ENCODE measurements at regions not wholly inside any gene's neighbourhood (a gene's known extent, or its start where the extent isn't known, plus 50 kb on each side); places are given as distances from the start of the nearest gene placed in this dataset.

GRCh38 chr15:92525758-92526245, 129.8 kb downstream of the FAM174B start:
- H3K9me3 ChIP-seq (ENCODE audit: control insufficient read depth in 3 of 3, low read length in 3 of 3) = no peaks in the 10 kb centered on the region
- no peak overlapping the region for H3K4me3 ChIP-seq (ENCODE audit: low read length in 3 of 3)
- H3K9ac ChIP-seq (ENCODE audit: low read depth in 1 of 3, low read length in 3 of 3) = peak overlapping the region in 1 of 3 donors; percentile 23
- H3K36me3 ChIP-seq (ENCODE audit: control insufficient read depth in 3 of 3, insufficient read depth in 3 of 3, low read length in 3 of 3) = no peaks in the 10 kb centered on the region
- no peaks in the 10 kb centered on the region for H3K27me3 ChIP-seq (ENCODE audit: control insufficient read depth in 3 of 3, insufficient read depth in 3 of 3, low read length in 3 of 3)
- H3K4me1 ChIP-seq (ENCODE audit: control insufficient read depth in 3 of 3, insufficient read depth in 3 of 3, low read length in 3 of 3) = peaks cover 10 to 31% (median 18%) of the 10 kb centered on the region in 3 donors
- peak overlapping the region; percentile 47 for H3K27ac ChIP-seq (ENCODE audit: low read depth, low read length)

GRCh38 chr15:92524874-92525565, 130.6 kb downstream of the FAM174B start:
- H3K27me3 ChIP-seq (ENCODE audit: control insufficient read depth in 3 of 3, insufficient read depth in 3 of 3, low read length in 3 of 3) = no peaks in the 10 kb centered on the region
- peak overlapping the region in 1 of 3 donors; percentile 23 for H3K9ac ChIP-seq (ENCODE audit: low read depth in 1 of 3, low read length in 3 of 3)
- no peaks in the 10 kb centered on the region for H3K9me3 ChIP-seq (ENCODE audit: control insufficient read depth in 3 of 3, low read length in 3 of 3)
- H3K4me1 ChIP-seq (ENCODE audit: control insufficient read depth in 3 of 3, insufficient read depth in 3 of 3, low read length in 3 of 3) = peaks cover 10 to 31% (median 18%) of the 10 kb centered on the region in 3 donors
- peak overlapping the region; percentile 47 for H3K27ac ChIP-seq (ENCODE audit: low read depth, low read length)
- H3K36me3 ChIP-seq (ENCODE audit: control insufficient read depth in 3 of 3, insufficient read depth in 3 of 3, low read length in 3 of 3) = no peaks in the 10 kb centered on the region
- H3K4me3 ChIP-seq (ENCODE audit: low read length in 3 of 3) = peak overlapping the region in 1 of 3 donors; percentile 8

GRCh38 chr15:92524161-92524560, 130.5 kb downstream of the ST8SIA2 start:
- Histone ChIP-seq H3K27me3 (ENCODE audit: control insufficient read depth in 3 of 3, insufficient read depth in 3 of 3, low read length in 3 of 3) (no peaks in the 10 kb centered on the region), H3K27ac (ENCODE audit: low read depth, low read length) (no peak overlapping the region), H3K9me3 (ENCODE audit: control insufficient read depth in 3 of 3, low read length in 3 of 3) (no peaks in the 10 kb centered on the region)

GRCh38 chr15:92523176-92523575, 129.5 kb downstream of the ST8SIA2 start:
- Histone ChIP-seq H3K9me3 (ENCODE audit: control insufficient read depth in 3 of 3, low read length in 3 of 3) (no peaks in the 10 kb centered on the region), H3K9ac (ENCODE audit: low read depth in 1 of 3, low read length in 3 of 3) (no peak overlapping the region)

More at GRCh38 chr15:92524161-92524560, 130.5 kb downstream of the ST8SIA2 start:
- Histone ChIP-seq H3K9ac (ENCODE audit: low read depth in 1 of 3, low read length in 3 of 3) (no peak overlapping the region), H3K4me1 (ENCODE audit: control insufficient read depth in 3 of 3, insufficient read depth in 3 of 3, low read length in 3 of 3) (peaks cover 10 to 31% (median 18%) of the 10 kb centered on the region in 3 donors), H3K4me3 (ENCODE audit: low read length in 3 of 3) (no peak overlapping the region), H3K36me3 (ENCODE audit: control insufficient read depth in 3 of 3, insufficient read depth in 3 of 3, low read length in 3 of 3) (no peaks in the 10 kb centered on the region)

GRCh38 chr15:92521624-92522008, 127.9 kb downstream of the ST8SIA2 start:
- Histone ChIP-seq H3K36me3 (ENCODE audit: control insufficient read depth in 3 of 3, insufficient read depth in 3 of 3, low read length in 3 of 3) (no peaks in the 10 kb centered on the region), H3K9ac (ENCODE audit: low read depth in 1 of 3, low read length in 3 of 3) (no peak overlapping the region), H3K27ac (ENCODE audit: low read depth, low read length) (no peak overlapping the region)

More at GRCh38 chr15:92523176-92523575, 129.5 kb downstream of the ST8SIA2 start:
- H3K27me3 ChIP-seq (ENCODE audit: control insufficient read depth in 3 of 3, insufficient read depth in 3 of 3, low read length in 3 of 3) = no peaks in the 10 kb centered on the region
- no peak overlapping the region for H3K4me3 ChIP-seq (ENCODE audit: low read length in 3 of 3)
- no peak overlapping the region for H3K27ac ChIP-seq (ENCODE audit: low read depth, low read length)
- no peaks in the 10 kb centered on the region for H3K36me3 ChIP-seq (ENCODE audit: control insufficient read depth in 3 of 3, insufficient read depth in 3 of 3, low read length in 3 of 3)
- H3K4me1 ChIP-seq (ENCODE audit: control insufficient read depth in 3 of 3, insufficient read depth in 3 of 3, low read length in 3 of 3) = peaks cover 10 to 31% (median 18%) of the 10 kb centered on the region in 3 donors

GRCh38 chr15:92520914-92521623, 127.4 kb downstream of the ST8SIA2 start:
- H3K27me3 ChIP-seq (ENCODE audit: control insufficient read depth in 3 of 3, insufficient read depth in 3 of 3, low read length in 3 of 3) = no peaks in the 10 kb centered on the region
- no peak overlapping the region for H3K4me3 ChIP-seq (ENCODE audit: low read length in 3 of 3)
- no peak overlapping the region for H3K9ac ChIP-seq (ENCODE audit: low read depth in 1 of 3, low read length in 3 of 3)
- H3K9me3 ChIP-seq (ENCODE audit: control insufficient read depth in 3 of 3, low read length in 3 of 3) = no peaks in the 10 kb centered on the region
- H3K36me3 ChIP-seq (ENCODE audit: control insufficient read depth in 3 of 3, insufficient read depth in 3 of 3, low read length in 3 of 3) = no peaks in the 10 kb centered on the region
- no peak overlapping the region for H3K27ac ChIP-seq (ENCODE audit: low read depth, low read length)
- H3K4me1 ChIP-seq (ENCODE audit: control insufficient read depth in 3 of 3, insufficient read depth in 3 of 3, low read length in 3 of 3) = peaks cover 7 to 27% (median 13%) of the 10 kb centered on the region in 3 donors

More at GRCh38 chr15:92521624-92522008, 127.9 kb downstream of the ST8SIA2 start:
- Histone ChIP-seq H3K4me1 (ENCODE audit: control insufficient read depth in 3 of 3, insufficient read depth in 3 of 3, low read length in 3 of 3) (peaks cover 7 to 27% (median 13%) of the 10 kb centered on the region in 3 donors), H3K4me3 (ENCODE audit: low read length in 3 of 3) (peak overlapping the region in 1 of 3 donors; percentile 7), H3K27me3 (ENCODE audit: control insufficient read depth in 3 of 3, insufficient read depth in 3 of 3, low read length in 3 of 3) (no peaks in the 10 kb centered on the region), H3K9me3 (ENCODE audit: control insufficient read depth in 3 of 3, low read length in 3 of 3) (no peaks in the 10 kb centered on the region)

- no peaks in the 10 kb centered on the region for H3K27me3 ChIP-seq (ENCODE audit: control insufficient read depth in 3 of 3, insufficient read depth in 3 of 3, low read length in 3 of 3)
- H3K4me1 ChIP-seq (ENCODE audit: control insufficient read depth in 3 of 3, insufficient read depth in 3 of 3, low read length in 3 of 3) = peaks cover 3 to 14% (median 6%) of the 10 kb centered on the region in 3 donors
- H3K27ac ChIP-seq (ENCODE audit: low read depth, low read length) = no peak overlapping the region
- no peak overlapping the region for H3K9ac ChIP-seq (ENCODE audit: low read depth in 1 of 3, low read length in 3 of 3)
- H3K9me3 ChIP-seq (ENCODE audit: control insufficient read depth in 3 of 3, low read length in 3 of 3) = no peaks in the 10 kb centered on the region
- H3K4me3 ChIP-seq (ENCODE audit: low read length in 3 of 3) = no peak overlapping the region
- no peaks in the 10 kb centered on the region for H3K36me3 ChIP-seq (ENCODE audit: control insufficient read depth in 3 of 3, insufficient read depth in 3 of 3, low read length in 3 of 3)
Measured at GRCh38 chr15:92519709-92520108, 126.0 kb downstream of the ST8SIA2 start.

Data from skeletal muscle tissue (tissue), 3 donors.